OCI-LY1 (cell line): ENCODE measurements at regions not wholly inside any gene's neighbourhood (a gene's known extent, or its start where the extent isn't known, plus 50 kb on each side); places are given as distances from the start of the nearest gene placed in this dataset.

Experiments
- H2AFZ ChIP-seq: fragments of 200-600 bp; sonication (generic), shearing (Covaris generic); 2 replicates; pipeline ENCODE4 v1.6.0; 2014; ENCODE audit warnings: antibody characterized with exemption, mild to moderate bottlenecking, low read length
- H3F3A ChIP-seq: fragments of 200-600 bp; sonication (generic), shearing (Covaris generic); 2 replicates; pipeline ENCODE4 v1.6.0; 2014; ENCODE audit warnings: mild to moderate bottlenecking, antibody characterized with exemption, low read length, moderate library complexity; ENCODE audit not compliant: insufficient read depth
- H3K27ac ChIP-seq: fragments of 200-600 bp; sonication (generic); 2 replicates; pipeline ENCODE4 v1.5.1; 2014; ENCODE audit warnings: low read length, mixed run types, mild to moderate bottlenecking, low read depth; ENCODE audit not compliant: poor library complexity, severe bottlenecking
- H3K27me3 ChIP-seq: fragments of 200-600 bp; sonication (generic); 2 replicates; pipeline ENCODE4 v1.6.0; 2014; ENCODE audit warnings: antibody characterized with exemption, mild to moderate bottlenecking, low read length, moderate library complexity; ENCODE audit not compliant: insufficient read depth
- H3K36me3 ChIP-seq: fragments of 200-600 bp; sonication (generic); 2 replicates; pipeline ENCODE4 v1.6.1; 2014; ENCODE audit warnings: mild to moderate bottlenecking, antibody characterized with exemption, low read length, moderate library complexity, mixed read lengths; ENCODE audit not compliant: insufficient read depth
- H3K4me1 ChIP-seq: fragments of 200-600 bp; sonication (generic); 2 replicates; pipeline ENCODE4 v1.5.1; 2014; ENCODE audit warnings: mild to moderate bottlenecking, low read length, moderate library complexity; ENCODE audit not compliant: insufficient read depth, severe bottlenecking
- H3K4me2 ChIP-seq: fragments of 200-600 bp; sonication (generic), shearing (Covaris generic); 2 replicates; pipeline ENCODE4 v1.6.1; 2014; ENCODE audit warnings: low read length
- H3K4me3 ChIP-seq: fragments of 200-600 bp; sonication (generic); 2 replicates; pipeline ENCODE4 v1.5.1; 2014; ENCODE audit warnings: low read length, low read depth, mild to moderate bottlenecking, mixed read lengths; ENCODE audit not compliant: poor library complexity, severe bottlenecking
- H3K79me2 ChIP-seq: fragments of 200-600 bp; shearing (Covaris generic); 2 replicates; pipeline ENCODE4 v1.6.1; 2016; ENCODE audit warnings: mixed run types, low read length, mixed read lengths; ENCODE audit not compliant: insufficient read depth
- H3K9ac ChIP-seq: fragments of 200-600 bp; sonication (generic), shearing (Covaris generic); 2 replicates; pipeline ENCODE4 v1.6.1; 2014; ENCODE audit warnings: mild to moderate bottlenecking, low read length, mixed read lengths
- H3K9me2 ChIP-seq: fragments of 200-600 bp; sonication (generic), shearing (Covaris generic); 2 replicates; pipeline ENCODE4 v1.6.1; 2014; ENCODE audit warnings: low read depth, mild to moderate bottlenecking, low read length, mixed read lengths
- H3K9me3 ChIP-seq: fragments of 200-600 bp; shearing (Covaris generic); 2 replicates; pipeline ENCODE4 v1.6.1; 2014; ENCODE audit warnings: low read length, mixed read lengths
- H4K20me1 ChIP-seq: fragments of 200-600 bp; sonication (generic), shearing (Covaris generic); 2 replicates; pipeline ENCODE4 v1.6.0; 2016; ENCODE audit warnings: mild to moderate bottlenecking, low read length; ENCODE audit not compliant: insufficient read depth
- CTCF ChIP-seq: fragments of 200-600 bp; sonication (generic), shearing (Covaris generic); IDR thresholded peaks from 2 replicates; pipeline ENCODE4 v1.5.1; 2017; ENCODE audit warnings: mild to moderate bottlenecking, antibody characterized with exemption, low read length, moderate library complexity, mixed read lengths
- EZH2 ChIP-seq: fragments of 200-600 bp; sonication (generic), shearing (Covaris generic); IDR thresholded peaks from 2 replicates; pipeline ENCODE4 v1.8.0; 2017; ENCODE audit warnings: borderline replicate concordance, mixed run types, mild to moderate bottlenecking, antibody characterized with exemption, low read length, moderate library complexity, mixed read lengths

- no peaks in the 10 kb centered on the region; the same call in 1 of the 2 replicates for H3K27me3 ChIP-seq
- no peaks in the 10 kb centered on the region for H4K20me1 ChIP-seq
- H3K4me1 ChIP-seq: no peaks in the 10 kb centered on the region
- H3K27ac ChIP-seq: no peak overlapping the region
- H3K9me2 ChIP-seq: no peaks in the 10 kb centered on the region
- TF ChIP-seq CTCF: no peak
- TF ChIP-seq EZH2: no peak
- no peak overlapping the region for H2AFZ ChIP-seq
- H3K4me2 ChIP-seq: no peak overlapping the region
- no peak overlapping the region for H3K4me3 ChIP-seq
- no peaks in the 10 kb centered on the region for H3K36me3 ChIP-seq
- H3F3A ChIP-seq: no peaks in the 10 kb centered on the region
- H3K79me2 ChIP-seq: no peaks in the 10 kb centered on the region
- H3K9ac ChIP-seq: no peak overlapping the region
- H3K9me3 ChIP-seq: no peaks in the 10 kb centered on the region
Observed at GRCh38 chr18:46331316-46331715, 227.1 kb downstream of the HAUS1 start.

GRCh38 chr18:46332286-46332801, 228.2 kb downstream of the HAUS1 start:
- Histone ChIP-seq H3K27ac (no peak overlapping the region), H3K9ac (no peak overlapping the region), H3K79me2 (no peaks in the 10 kb centered on the region), H3F3A (no peaks in the 10 kb centered on the region), H3K9me2 (no peaks in the 10 kb centered on the region), H3K4me1 (no peaks in the 10 kb centered on the region), H3K4me3 (no peak overlapping the region), H3K36me3 (no peaks in the 10 kb centered on the region), H3K9me3 (no peaks in the 10 kb centered on the region), H3K4me2 (no peak overlapping the region), H2AFZ (no peak overlapping the region), H4K20me1 (no peaks in the 10 kb centered on the region), H3K27me3 (no peaks in the 10 kb centered on the region; the same call in 1 of the 2 replicates)
- TF ChIP-seq EZH2: no peak
- TF ChIP-seq CTCF: no peak

GRCh38 chr18:46332921-46333341, 228.7 kb downstream of the HAUS1 start:
- no peaks in the 10 kb centered on the region for H3K4me1 ChIP-seq
- no peak overlapping the region for H2AFZ ChIP-seq
- no peaks in the 10 kb centered on the region for H3K9me2 ChIP-seq
- H4K20me1 ChIP-seq: no peaks in the 10 kb centered on the region
- no peak overlapping the region for H3K4me2 ChIP-seq
- no peaks in the 10 kb centered on the region for H3K36me3 ChIP-seq
- H3K9ac ChIP-seq: no peak overlapping the region
- TF ChIP-seq EZH2 (no peak), CTCF (no peak)
- H3K27me3 ChIP-seq: no peaks in the 10 kb centered on the region; the same call in 1 of the 2 replicates
- H3K4me3 ChIP-seq: no peak overlapping the region
- H3K9me3 ChIP-seq: no peaks in the 10 kb centered on the region
- H3K27ac ChIP-seq: no peak overlapping the region
- no peaks in the 10 kb centered on the region for H3K79me2 ChIP-seq
- no peaks in the 10 kb centered on the region for H3F3A ChIP-seq
